B cell (primary cell): ENCODE measurements at regions not wholly inside any gene's neighbourhood (a gene's known extent, or its start where the extent isn't known, plus 50 kb on each side); places are given as distances from the start of the nearest gene placed in this dataset.
"Not testable (repeated sequence)": the region's sequence is repeated elsewhere in the genome, so short reads cannot be mapped to it uniquely, and the experiment has no call there.

Experiments
- ATAC-seq: fragments of 200-7000 bp; cut with Tn5 transposase; one replicate; pipeline ENCODE4 v1.10.0; 2021; ENCODE audit warnings: low read depth, mild to moderate bottlenecking, moderate number of reproducible peaks, moderate library complexity
- CTCF ChIA-PET: fragments of 350-600 bp; sonication (Branson Sonifier 250); formaldehyde crosslinking; loops from one replicate; lab custom pipeline; 2021; ENCODE audit warnings: antibody characterized with exemption, inconsistent platforms; lab: Charles Lee
- POLR2A ChIA-PET: fragments of 350-600 bp; sonication (Branson Sonifier 250); formaldehyde crosslinking; loops from one replicate; lab custom pipeline; 2021; ENCODE audit warnings: antibody characterized with exemption; lab: Charles Lee
- DNase-seq: peaks from one replicate; pipeline ENCODE4 v3.0.0; 2013
- H2AFZ ChIP-seq: 2 replicates; pipeline ENCODE4 v1.6.1; 2012; ENCODE audit warnings: mild to moderate bottlenecking, low read depth, low read length; ENCODE audit not compliant: insufficient read depth, poor library complexity, severe bottlenecking
- H3K27ac ChIP-seq, 2 donors: 1 replicate in 1 of 2; 2 replicates in 1 of 2; pipeline ENCODE4 v1.5.1; 2012 to 2013; ENCODE audit warnings: low read length in 2 of 2, mild to moderate bottlenecking in 2 of 2, moderate library complexity in 1 of 2
- H3K27me3 ChIP-seq, 4 experiments: fragments of 200-600 bp in 1 of 4; sonication (generic) in 1 of 4; replicated peaks in 1 of 4; 1 replicate in 2 of 4; 2 replicates in 2 of 4; pipeline versions ENCODE4 v1.6.1 to v1.7.0; 2013 to 2016; ENCODE audit warnings: low read length in 3 of 4, mild to moderate bottlenecking in 2 of 4, mixed read lengths in 1 of 4, moderate library complexity in 1 of 4; ENCODE audit not compliant: insufficient read depth in 4 of 4, control insufficient read depth in 3 of 4; ENCODE audit errors: control extremely low read depth in 1 of 4
- H3K36me3 ChIP-seq, 2 experiments: replicated peaks in 1 of 2; 1 replicate in 1 of 2; 2 replicates in 1 of 2; pipeline versions ENCODE4 v1.6.1 to v1.7.1; 2013; ENCODE audit warnings: low read length in 1 of 2; ENCODE audit not compliant: insufficient read depth in 2 of 2, control insufficient read depth in 1 of 2; ENCODE audit errors: control extremely low read depth in 1 of 2, extremely low read depth in 1 of 2
- H3K4me1 ChIP-seq, 2 donors: fragments of 200-600 bp in 1 of 2; sonication (generic) in 1 of 2; 1 replicate in 1 of 2; 2 replicates in 1 of 2; pipeline versions ENCODE4 v1.5.1 to v1.6.1; 2013 to 2017; ENCODE audit warnings: low read length in 2 of 2; ENCODE audit not compliant: control insufficient read depth in 2 of 2, insufficient read depth in 2 of 2
- H3K4me2 ChIP-seq: replicated peaks from 2 replicates; pipeline ENCODE3; 2012; ENCODE audit warnings: mild to moderate bottlenecking, low read depth, low read length; ENCODE audit not compliant: poor library complexity, severe bottlenecking
- H3K4me3 ChIP-seq, 5 experiments: fragments of 200-600 bp in 1 of 5; sonication (generic) in 1 of 5; 1 replicate in 3 of 5; 2 replicates in 2 of 5; pipeline versions ENCODE4 v1.5.1 to v1.7.0; 2011 to 2016; ENCODE audit warnings: low read length in 4 of 5, mild to moderate bottlenecking in 4 of 5, low read depth in 2 of 5, control low read depth in 1 of 5, moderate library complexity in 1 of 5; ENCODE audit not compliant: insufficient read depth in 1 of 5; ENCODE audit errors: control extremely low read depth in 1 of 5, extremely low read depth in 1 of 5
- H3K79me2 ChIP-seq: fragments of 200-600 bp; sonication (generic); one replicate; pipeline ENCODE4 v1.6.0; 2016; ENCODE audit warnings: low read length; ENCODE audit not compliant: control insufficient read depth, insufficient read depth
- H3K9ac ChIP-seq: fragments of 200-600 bp; sonication (generic); 2 replicates; pipeline ENCODE4 v1.6.1; 2017; ENCODE audit warnings: mild to moderate bottlenecking, low read length, moderate library complexity
- H3K9me3 ChIP-seq, 3 donors: one replicate each; pipeline versions ENCODE4 v1.6.1 to v1.7.1; 2013; ENCODE audit warnings: low read length in 2 of 3; ENCODE audit not compliant: control insufficient read depth in 2 of 3, insufficient read depth in 1 of 3; ENCODE audit errors: control extremely low read depth in 1 of 3
- H4K20me1 ChIP-seq: 2 replicates; pipeline ENCODE4 v1.6.0; 2012; ENCODE audit warnings: mild to moderate bottlenecking, low read length; ENCODE audit not compliant: insufficient read depth, control insufficient read depth, poor library complexity, severe bottlenecking
- H3K27ac Mint-ChIP-seq: one replicate; pipeline ENCODE4 v1.8.0; 2021; ENCODE audit warnings: mixed read lengths
- H3K27me3 Mint-ChIP-seq: one replicate; pipeline ENCODE4 v1.8.0; 2021; ENCODE audit warnings: mixed read lengths
- H3K4me1 Mint-ChIP-seq: one replicate; pipeline ENCODE4 v1.8.0; 2021; ENCODE audit warnings: mixed read lengths
- H3K4me3 Mint-ChIP-seq: one replicate; pipeline ENCODE4 v1.8.0; 2021; ENCODE audit warnings: mixed read lengths
- H3K9me3 Mint-ChIP-seq: one replicate; pipeline ENCODE4 v1.8.0; 2022; ENCODE audit warnings: mixed read lengths; ENCODE audit not compliant: insufficient read depth
- EZH2 ChIP-seq: IDR thresholded peaks from 2 replicates; pipeline ENCODE4 v1.6.1; 2012; ENCODE audit warnings: borderline replicate concordance, low read depth, mild to moderate bottlenecking, moderate library complexity, low read length; ENCODE audit not compliant: insufficient read depth, poor library complexity, severe bottlenecking
- WGBS: methylation state at CpG from one replicate; pipeline ENCODE4 v1.1.5; 2013; ENCODE audit warnings: missing lambda C conversion rate; ENCODE audit not compliant: insufficient coverage; 5-methylcytosine and 5-hydroxymethylcytosine counted together
- intact Hi-C: fragments of 100-400 bp; cut with micrococcal nuclease; formaldehyde crosslinking; loops from one replicate; pipeline ENCODE4 v1.10.0; 2022
- TF ChIP-seq, protein P1 (sequence below): fragments of 200-600 bp; IDR thresholded peaks from one replicate; pipeline ENCODE4 v1.8.0; 2022; ENCODE audit warnings: antibody characterized with exemption, mild to moderate bottlenecking

DNA sequence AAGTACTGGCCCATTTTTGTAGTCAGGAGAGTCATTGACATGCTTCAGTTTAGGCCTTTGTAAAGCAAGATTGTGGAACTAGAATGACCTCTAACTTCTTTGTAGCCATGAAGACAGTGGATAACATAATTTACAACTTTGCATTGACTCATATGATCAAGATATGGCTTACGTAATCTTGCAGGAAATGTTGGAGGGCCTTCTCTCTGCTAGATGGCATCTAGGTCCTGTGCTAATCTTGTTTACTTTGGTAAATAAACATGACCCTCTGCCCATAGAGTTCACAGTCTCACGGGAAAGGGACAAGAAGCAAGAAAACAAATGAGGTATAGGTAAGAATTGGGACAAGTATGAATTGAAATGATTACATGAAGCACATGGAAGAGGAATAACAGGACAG lies 355.2 kb upstream of the ARID1B start:
- no peak for DNase-seq
- peaks cover 3% of the 10 kb centered on the region for H3K27me3 Mint-ChIP-seq
- Histone ChIP-seq H3K79me2 (no peaks in the 10 kb centered on the region), H3K27ac (no peak overlapping the region), H3K9ac (no peak overlapping the region), H3K9me3 (peaks cover 0 to 13% (median 3%) of the 10 kb centered on the region in 3 donors), H3K27me3 (peaks cover 0 to 5% (median under 1%) of the 10 kb centered on the region in 4 experiments), H3K4me1 (peaks cover 14 to 15% of the 10 kb centered on the region in 2 donors), H3K36me3 (no peaks in the 10 kb centered on the region), H3K4me2 (no peak overlapping the region), H3K4me3 (no peak overlapping the region), H4K20me1 (no peaks in the 10 kb centered on the region), H2AFZ (no peak overlapping the region)
- no peak overlapping the region for H3K27ac Mint-ChIP-seq
- peaks cover 20% of the 10 kb centered on the region for H3K4me1 Mint-ChIP-seq
- no peak overlapping the region for H3K4me3 Mint-ChIP-seq
- ChIA-PET CTCF (no interaction called here), POLR2A (no interaction called here)
- no peak for TF ChIP-seq EZH2
- TF ChIP-seq, protein P1, sequence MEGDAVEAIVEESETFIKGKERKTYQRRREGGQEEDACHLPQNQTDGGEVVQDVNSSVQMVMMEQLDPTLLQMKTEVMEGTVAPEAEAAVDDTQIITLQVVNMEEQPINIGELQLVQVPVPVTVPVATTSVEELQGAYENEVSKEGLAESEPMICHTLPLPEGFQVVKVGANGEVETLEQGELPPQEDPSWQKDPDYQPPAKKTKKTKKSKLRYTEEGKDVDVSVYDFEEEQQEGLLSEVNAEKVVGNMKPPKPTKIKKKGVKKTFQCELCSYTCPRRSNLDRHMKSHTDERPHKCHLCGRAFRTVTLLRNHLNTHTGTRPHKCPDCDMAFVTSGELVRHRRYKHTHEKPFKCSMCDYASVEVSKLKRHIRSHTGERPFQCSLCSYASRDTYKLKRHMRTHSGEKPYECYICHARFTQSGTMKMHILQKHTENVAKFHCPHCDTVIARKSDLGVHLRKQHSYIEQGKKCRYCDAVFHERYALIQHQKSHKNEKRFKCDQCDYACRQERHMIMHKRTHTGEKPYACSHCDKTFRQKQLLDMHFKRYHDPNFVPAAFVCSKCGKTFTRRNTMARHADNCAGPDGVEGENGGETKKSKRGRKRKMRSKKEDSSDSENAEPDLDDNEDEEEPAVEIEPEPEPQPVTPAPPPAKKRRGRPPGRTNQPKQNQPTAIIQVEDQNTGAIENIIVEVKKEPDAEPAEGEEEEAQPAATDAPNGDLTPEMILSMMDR, result no peak
- 100% methylated on average over 2 of the region's 2 CpGs for WGBS
- no peaks in the 10 kb centered on the region for H3K9me3 Mint-ChIP-seq
- ATAC-seq, result no peak
- intact Hi-C loops, result no loop called here

DNA sequence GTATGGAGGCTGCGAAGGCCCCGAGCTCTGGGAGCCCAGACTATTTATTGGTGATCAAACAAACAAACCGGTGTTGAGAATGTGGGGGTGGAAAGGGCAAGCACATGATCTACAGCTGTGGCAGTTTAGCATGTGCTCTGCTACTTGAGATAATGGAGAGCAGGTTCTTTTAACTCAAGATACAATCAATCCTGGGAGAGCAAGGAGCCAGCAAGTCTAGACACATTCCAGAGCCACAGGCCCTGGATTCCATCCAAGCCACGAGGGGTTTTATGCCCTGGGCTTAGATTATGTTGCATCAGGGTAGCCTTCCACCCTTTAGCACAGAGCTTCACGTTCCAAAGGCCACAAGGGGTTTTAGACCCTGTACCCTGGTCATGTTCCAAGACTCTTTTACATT lies 355.9 kb upstream of the ARID1B start:
- H4K20me1 ChIP-seq, H3K9ac ChIP-seq, DNase-seq, H3K4me2 ChIP-seq, H3K9me3 Mint-ChIP-seq, CTCF ChIA-PET, H3K4me3 Mint-ChIP-seq, H2AFZ ChIP-seq, H3K4me3 ChIP-seq, H3K27me3 Mint-ChIP-seq, H3K27me3 ChIP-seq, POLR2A ChIA-PET, H3K27ac Mint-ChIP-seq, intact Hi-C loops, H3K27ac ChIP-seq, H3K36me3 ChIP-seq, ATAC-seq, H3K79me2 ChIP-seq: not testable (repeated sequence)
- WGBS, result 77% methylated on average over 4 of the region's 5 CpGs
- Histone ChIP-seq H3K4me1 (peaks cover 14 to 15% of the 10 kb centered on the region in 2 donors), H3K9me3 (peaks cover 0 to 13% (median 3%) of the 10 kb centered on the region in 3 donors)
- peaks cover 20% of the 10 kb centered on the region for H3K4me1 Mint-ChIP-seq
